Thymus (tissue), 11 donors: ENCODE measurements at regions not wholly inside any gene's neighbourhood (a gene's known extent, or its start where the extent isn't known, plus 50 kb on each side); places are given as distances from the start of the nearest gene placed in this dataset.

Experiments
- DNase-seq, 9 donors: peaks; one replicate each; pipeline ENCODE4 v3.0.0-alpha.2; 2013; ENCODE audit warnings: low spot score in 9 of 9, low read depth in 6 of 9, missing footprints in 1 of 9
- H3K27ac ChIP-seq, 2 donors: one replicate each; pipeline ENCODE4 v1.5.1; 2013; ENCODE audit warnings: control low read depth in 1 of 2, low read depth in 1 of 2, low read length in 1 of 2, mild to moderate bottlenecking in 1 of 2, moderate library complexity in 1 of 2
- H3K27me3 ChIP-seq, 2 donors: one replicate each; pipeline ENCODE4 v1.5.1; 2013; ENCODE audit warnings: low read length in 1 of 2; ENCODE audit not compliant: control insufficient read depth in 2 of 2, insufficient read depth in 1 of 2
- H3K36me3 ChIP-seq, 2 donors: one replicate each; pipeline ENCODE4 v1.5.1; 2013; ENCODE audit warnings: low read length in 1 of 2, mild to moderate bottlenecking in 1 of 2, moderate library complexity in 1 of 2; ENCODE audit not compliant: control insufficient read depth in 2 of 2, insufficient read depth in 2 of 2
- H3K4me1 ChIP-seq, 2 donors: one replicate each; pipeline ENCODE4 v1.5.1; 2013; ENCODE audit warnings: low read length in 2 of 2; ENCODE audit not compliant: control insufficient read depth in 2 of 2, insufficient read depth in 2 of 2
- H3K4me3 ChIP-seq, 2 donors: one replicate each; pipeline ENCODE4 v1.5.1; 2013; ENCODE audit warnings: low read length in 2 of 2, control low read depth in 1 of 2, mild to moderate bottlenecking in 1 of 2
- H3K9me3 ChIP-seq, 2 donors: one replicate each; pipeline ENCODE4 v1.5.1; 2013; ENCODE audit warnings: low read length in 1 of 2, mild to moderate bottlenecking in 1 of 2; ENCODE audit not compliant: control insufficient read depth in 2 of 2, insufficient read depth in 1 of 2
- WGBS: extraction: QIAGEN DNeasy Blood & Tissue Kit; methylation state at CpG from one replicate; pipeline ENCODE4 v1.1.7; 2013; 5-methylcytosine and 5-hydroxymethylcytosine counted together
- donor health status: healthy.

DNA sequence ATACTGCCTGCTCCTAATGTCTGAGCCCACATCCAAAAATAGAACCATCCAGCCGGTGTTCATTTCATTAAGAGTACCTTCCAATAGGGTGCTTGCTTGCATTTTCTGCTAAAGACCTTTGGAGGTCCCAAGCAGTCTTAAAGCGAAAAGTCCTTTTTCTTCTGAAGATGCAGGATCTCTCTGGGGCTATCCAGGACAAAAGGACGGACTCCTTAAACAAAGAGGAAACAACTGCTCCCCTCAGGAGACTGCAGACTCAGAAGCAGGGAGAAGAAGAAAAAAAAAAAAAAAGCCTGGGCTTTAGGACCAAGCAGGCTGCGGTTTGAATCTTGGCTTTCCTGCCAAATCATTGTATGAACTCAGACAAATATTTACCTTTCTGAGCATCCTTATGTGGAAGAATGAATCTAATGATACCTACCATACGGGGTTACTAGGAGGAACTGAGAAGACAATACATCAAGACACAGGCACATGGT is 204.0 kb downstream of the PLPP3 start:
- Histone ChIP-seq H3K36me3 (no peaks in the 10 kb centered on the region), H3K27me3 (no peaks in the 10 kb centered on the region), H3K9me3 (no peaks in the 10 kb centered on the region), H3K4me1 (peaks cover 0 to 12% of the 10 kb centered on the region in 2 donors), H3K27ac (no peak overlapping the region), H3K4me3 (no peak overlapping the region)
- peak in 1 of 9 donors; percentile 16 for DNase-seq
- 64% methylated on average over 5 of the region's 5 CpGs for WGBS

DNA sequence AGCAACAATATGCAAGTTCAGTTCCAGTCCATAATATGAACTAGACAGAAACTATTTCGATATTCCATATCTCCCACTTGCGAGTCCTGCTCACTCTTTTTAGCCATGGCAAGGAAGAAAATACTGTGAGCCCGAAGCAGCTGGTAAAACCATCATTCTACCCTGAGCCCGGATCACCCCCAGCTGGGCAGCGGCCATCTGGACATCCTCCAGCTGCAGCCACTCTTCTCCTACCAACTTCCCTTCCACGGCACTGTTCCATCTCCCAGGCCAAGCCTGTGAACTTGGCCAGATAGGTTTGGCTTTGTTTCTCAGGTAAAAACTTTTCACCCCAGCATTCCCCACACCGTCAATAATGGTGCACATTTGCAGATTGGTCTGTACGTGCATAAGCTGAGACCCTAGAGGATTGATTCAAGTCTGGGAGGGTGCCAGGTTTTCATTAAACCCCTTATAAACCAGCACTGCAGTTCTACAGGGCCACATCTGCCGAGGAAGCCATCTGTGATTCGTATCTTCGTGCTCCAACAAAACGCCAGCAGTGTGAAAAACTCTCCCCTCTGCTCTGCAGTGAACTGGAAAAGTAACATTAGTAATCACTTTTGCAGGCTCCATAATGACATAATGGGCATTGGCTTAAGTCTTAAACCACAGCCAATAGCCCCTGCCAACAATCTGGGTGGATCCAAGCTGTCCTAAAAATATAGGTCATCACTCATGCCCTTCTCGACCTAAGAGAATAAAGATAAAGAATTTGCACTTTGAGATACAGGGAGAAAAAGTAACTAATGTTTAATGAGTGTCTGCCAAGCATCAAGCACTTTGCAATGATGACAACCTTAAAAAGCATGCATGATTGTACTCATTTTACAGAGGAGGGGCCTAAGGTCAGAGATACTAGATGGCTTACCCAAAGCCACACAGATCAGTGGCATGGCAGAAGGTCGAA is 205.1 kb downstream of the PLPP3 start:
- H3K27ac ChIP-seq: no peak overlapping the region
- H3K4me3 ChIP-seq: no peak overlapping the region
- WGBS: 91% methylated on average over 14 of the region's 14 CpGs
- no peaks in the 10 kb centered on the region for H3K36me3 ChIP-seq
- DNase-seq: no peak
- peaks cover 0 to 12% of the 10 kb centered on the region in 2 donors for H3K4me1 ChIP-seq
- H3K27me3 ChIP-seq: no peaks in the 10 kb centered on the region
- no peaks in the 10 kb centered on the region for H3K9me3 ChIP-seq

DNA sequence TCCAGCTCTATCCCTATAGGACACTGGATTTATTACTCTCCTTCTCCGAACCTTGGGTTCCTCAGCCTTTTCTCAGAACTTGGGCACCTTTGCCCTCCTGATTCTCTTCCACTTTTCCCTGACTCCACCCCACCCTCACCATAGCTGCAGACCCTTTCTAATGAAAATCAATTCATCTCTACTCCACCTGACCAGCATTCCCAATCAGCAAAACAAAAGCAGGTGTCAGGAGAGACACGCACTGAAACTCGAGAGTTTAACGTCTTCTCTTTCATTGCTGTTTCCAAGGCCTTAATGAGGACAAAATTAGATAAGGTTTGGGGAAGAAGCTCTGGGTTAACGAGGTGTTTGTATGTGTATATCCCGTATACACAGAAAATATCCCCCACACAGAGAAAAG is 208.8 kb downstream of the PLPP3 start:
- 98% methylated on average over 6 of the region's 6 CpGs for WGBS
- H3K36me3 ChIP-seq: no peaks in the 10 kb centered on the region
- H3K27me3 ChIP-seq: no peaks in the 10 kb centered on the region
- peaks cover 0 to 6% of the 10 kb centered on the region in 2 donors for H3K4me1 ChIP-seq
- H3K4me3 ChIP-seq: no peak overlapping the region
- DNase-seq: no peak
- H3K27ac ChIP-seq: no peak overlapping the region
- no peaks in the 10 kb centered on the region for H3K9me3 ChIP-seq

DNA sequence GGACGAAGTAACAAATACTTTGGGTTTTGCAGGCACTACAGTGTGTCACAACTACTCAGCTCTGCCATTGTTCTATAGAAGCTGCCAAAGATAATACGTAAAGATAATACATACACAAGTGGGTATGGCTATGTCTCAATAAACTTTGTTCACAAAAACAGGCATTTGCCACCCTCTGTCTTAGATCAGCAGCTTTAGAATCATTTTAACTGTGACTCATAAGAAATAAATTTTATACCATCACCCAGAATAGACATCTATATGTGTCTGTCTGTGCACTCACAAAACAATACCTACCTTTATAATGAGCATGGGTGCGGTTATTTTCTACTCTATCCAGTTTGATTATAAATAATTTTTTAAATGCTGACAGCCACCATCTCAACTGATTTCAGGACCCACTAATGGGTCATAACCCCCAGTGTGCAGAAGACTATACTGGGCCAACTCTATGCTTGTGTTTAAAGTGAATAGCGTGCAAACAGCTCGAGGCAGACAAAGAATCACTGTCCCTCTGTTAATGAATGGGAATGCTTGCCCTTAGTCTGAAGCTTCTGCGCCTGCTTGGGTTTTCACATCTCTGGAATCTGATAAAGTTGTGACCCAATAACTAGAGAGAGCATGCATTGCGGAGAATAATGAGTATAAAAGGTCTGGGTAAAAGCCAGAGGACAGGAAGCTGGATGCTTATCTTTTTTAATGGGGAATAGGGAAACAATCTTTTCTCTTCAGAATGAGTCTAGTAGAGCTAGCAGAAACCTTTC is 216.2 kb downstream of the PLPP3 start:
- Histone ChIP-seq H3K4me1 (no peaks in the 10 kb centered on the region), H3K27ac (no peak overlapping the region), H3K9me3 (no peaks in the 10 kb centered on the region), H3K27me3 (no peaks in the 10 kb centered on the region), H3K36me3 (no peaks in the 10 kb centered on the region), H3K4me3 (no peak overlapping the region)
- 94% methylated on average over 7 of the region's 7 CpGs for WGBS
- no peak for DNase-seq

DNA sequence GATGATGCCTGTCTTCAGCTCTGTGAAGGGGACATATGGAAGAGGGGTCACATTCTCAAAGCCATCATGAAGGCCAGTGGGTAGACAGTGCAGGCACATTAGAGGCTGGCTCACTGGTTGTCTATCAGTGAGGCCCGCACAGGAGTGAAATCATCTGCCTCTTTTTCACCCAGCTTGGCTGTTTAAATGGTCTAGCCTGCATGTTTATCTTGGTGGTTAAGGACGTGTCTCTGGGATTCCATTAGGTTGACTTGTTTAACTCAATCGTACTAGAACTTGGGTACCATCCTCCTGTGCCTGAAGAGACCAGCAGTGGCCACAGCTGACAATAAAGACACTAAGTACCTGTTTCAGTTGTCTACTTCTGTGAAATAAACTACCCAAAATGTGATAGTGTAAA is 219.3 kb downstream of the PLPP3 start:
- Histone ChIP-seq H3K36me3 (no peaks in the 10 kb centered on the region), H3K27me3 (no peaks in the 10 kb centered on the region), H3K27ac (no peak overlapping the region), H3K9me3 (no peaks in the 10 kb centered on the region), H3K4me3 (no peak overlapping the region), H3K4me1 (no peaks in the 10 kb centered on the region)
- WGBS: 96% methylated on average over 3 of the region's 3 CpGs
- DNase-seq: no peak

DNA sequence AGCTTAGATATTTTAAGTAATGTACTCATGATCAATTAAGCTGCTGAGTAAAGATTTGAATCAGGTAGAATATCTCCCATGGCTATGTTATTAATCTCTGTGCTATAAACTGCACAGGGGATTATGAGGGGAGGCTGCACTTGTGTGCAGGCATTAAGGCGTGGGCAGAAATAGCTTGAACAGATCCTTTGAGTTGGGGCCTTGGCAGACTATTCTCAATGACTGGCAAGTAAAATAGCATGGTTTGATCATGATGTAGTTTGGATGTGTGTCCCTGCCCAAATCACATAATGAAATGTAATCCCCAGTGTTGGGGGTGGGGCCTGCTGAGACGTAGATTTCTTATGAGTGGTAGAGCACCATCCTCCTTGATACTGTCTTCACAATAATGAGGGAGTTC is 220.3 kb downstream of the PLPP3 start:
- no peaks in the 10 kb centered on the region for H3K9me3 ChIP-seq
- WGBS: 97% methylated on average over 2 of the region's 2 CpGs
- DNase-seq: no peak

DNA sequence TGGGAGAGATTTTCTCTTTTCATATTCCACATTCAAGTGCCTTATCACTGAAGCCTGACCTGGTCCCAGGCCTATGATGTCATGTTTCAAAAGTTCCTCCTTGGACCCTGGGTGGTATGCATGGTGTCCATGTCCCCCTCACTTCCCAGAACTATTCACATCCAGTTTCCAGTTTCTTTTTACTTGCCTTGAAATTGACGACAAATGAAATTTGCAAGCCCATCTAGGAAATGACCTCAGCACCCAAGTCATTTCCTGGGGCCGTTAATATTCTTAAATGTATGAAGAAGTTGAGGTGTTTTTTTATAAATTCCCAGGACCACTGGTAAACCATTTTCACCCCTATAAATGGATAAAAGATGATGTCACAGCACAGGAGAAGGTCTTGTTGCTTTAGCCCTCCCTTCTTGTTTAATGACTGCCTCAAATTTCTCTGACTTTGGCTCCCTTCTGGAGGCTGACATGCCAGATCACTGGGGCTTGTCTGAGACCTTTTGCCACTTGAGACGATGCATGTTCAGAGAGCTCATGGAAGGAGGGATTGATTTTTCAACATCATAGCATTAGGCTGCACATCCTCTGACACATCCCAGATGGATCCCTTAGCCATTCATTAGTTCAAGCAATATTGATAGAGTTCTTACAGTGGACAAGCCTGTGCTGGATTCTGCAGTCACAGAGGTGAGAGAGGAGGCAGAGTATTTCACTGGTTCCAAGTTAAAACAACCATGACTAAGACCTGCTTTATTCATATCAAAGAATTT is 221.3 kb downstream of the PLPP3 start:
- Histone ChIP-seq H3K27ac (no peak overlapping the region), H3K4me1 (no peaks in the 10 kb centered on the region)
- 75% methylated on average over 3 of the region's 3 CpGs for WGBS

More for the DNA sequence above, 220.3 kb downstream of the PLPP3 start:
- Histone ChIP-seq H3K4me1 (no peaks in the 10 kb centered on the region), H3K4me3 (no peak overlapping the region), H3K36me3 (no peaks in the 10 kb centered on the region), H3K27ac (no peak overlapping the region), H3K27me3 (no peaks in the 10 kb centered on the region)

DNA sequence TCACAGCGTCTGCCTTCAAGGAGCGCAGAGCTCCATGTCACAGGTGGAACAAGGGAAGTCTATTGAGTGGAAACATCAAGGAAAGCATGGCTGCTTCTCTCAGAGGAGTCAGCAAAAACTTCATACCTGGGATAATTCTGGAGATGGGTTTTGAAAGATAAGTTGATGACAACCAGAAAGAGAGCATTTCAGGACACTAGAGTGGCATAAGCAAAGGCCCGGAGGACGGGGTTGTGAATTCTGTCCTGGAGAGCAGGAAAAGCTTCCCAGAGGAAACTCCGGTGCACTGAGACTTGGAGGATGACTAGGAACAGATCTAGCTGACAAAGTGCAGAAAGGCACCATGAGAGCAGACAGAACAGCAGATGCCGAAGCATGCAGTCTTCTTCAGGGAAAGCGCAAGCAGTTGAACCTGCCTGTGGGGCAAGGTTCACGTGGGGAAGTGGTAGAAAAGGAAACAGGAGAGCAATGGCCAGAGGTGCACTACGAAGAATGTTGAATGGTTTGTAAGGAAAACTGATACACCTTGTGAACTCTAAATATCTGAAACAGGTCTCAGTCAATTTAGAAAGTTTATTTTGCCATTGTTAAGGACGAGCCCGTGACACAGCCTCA is 222.9 kb downstream of the PLPP3 start:
- 97% methylated on average over 11 of the region's 11 CpGs for WGBS
- no peak for DNase-seq
- Histone ChIP-seq H3K27ac (no peak overlapping the region), H3K4me1 (no peaks in the 10 kb centered on the region), H3K4me3 (no peak overlapping the region), H3K9me3 (no peaks in the 10 kb centered on the region), H3K36me3 (no peaks in the 10 kb centered on the region), H3K27me3 (no peaks in the 10 kb centered on the region)

More for the DNA sequence above, 221.3 kb downstream of the PLPP3 start:
- H3K36me3 ChIP-seq: no peaks in the 10 kb centered on the region
- H3K4me3 ChIP-seq: no peak overlapping the region
- DNase-seq: no peak
- no peaks in the 10 kb centered on the region for H3K9me3 ChIP-seq
- no peaks in the 10 kb centered on the region for H3K27me3 ChIP-seq
